GM12873 (cell line): ENCODE measurements at regions not wholly inside any gene's neighbourhood (a gene's known extent, or its start where the extent isn't known, plus 50 kb on each side); places are given as distances from the start of the nearest gene placed in this dataset.

Experiments
- TF ChIP-seq, protein P1 (sequence below): IDR thresholded peaks from 2 replicates; pipeline ENCODE4 v1.5.1; 2012; ENCODE audit warnings: low read depth, mild to moderate bottlenecking, moderate library complexity, low read length, control low read depth; ENCODE audit not compliant: insufficient read depth; ENCODE audit errors: missing control alignments

DNA sequence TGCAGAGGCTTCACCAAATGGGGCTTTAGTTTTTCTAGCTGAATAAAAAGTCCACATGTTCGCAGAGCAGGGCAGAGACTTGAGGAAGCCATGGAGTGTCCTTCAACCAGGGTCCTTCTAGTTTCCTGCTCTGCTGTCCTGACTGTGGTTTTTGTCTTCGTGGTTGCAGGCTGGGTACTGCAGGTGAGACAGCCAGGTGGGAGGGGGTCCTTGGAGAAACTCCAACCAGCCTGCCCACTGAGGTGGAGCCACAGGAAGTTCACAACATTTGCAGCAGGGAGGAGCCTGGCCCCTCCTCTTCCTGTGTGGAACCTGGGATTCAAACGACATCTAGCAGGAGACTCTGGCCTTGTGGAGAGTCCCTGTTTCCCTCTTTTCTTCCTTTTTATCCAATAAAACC is 68.8 kb upstream of the MYLIP start:
- TF ChIP-seq, protein P1, sequence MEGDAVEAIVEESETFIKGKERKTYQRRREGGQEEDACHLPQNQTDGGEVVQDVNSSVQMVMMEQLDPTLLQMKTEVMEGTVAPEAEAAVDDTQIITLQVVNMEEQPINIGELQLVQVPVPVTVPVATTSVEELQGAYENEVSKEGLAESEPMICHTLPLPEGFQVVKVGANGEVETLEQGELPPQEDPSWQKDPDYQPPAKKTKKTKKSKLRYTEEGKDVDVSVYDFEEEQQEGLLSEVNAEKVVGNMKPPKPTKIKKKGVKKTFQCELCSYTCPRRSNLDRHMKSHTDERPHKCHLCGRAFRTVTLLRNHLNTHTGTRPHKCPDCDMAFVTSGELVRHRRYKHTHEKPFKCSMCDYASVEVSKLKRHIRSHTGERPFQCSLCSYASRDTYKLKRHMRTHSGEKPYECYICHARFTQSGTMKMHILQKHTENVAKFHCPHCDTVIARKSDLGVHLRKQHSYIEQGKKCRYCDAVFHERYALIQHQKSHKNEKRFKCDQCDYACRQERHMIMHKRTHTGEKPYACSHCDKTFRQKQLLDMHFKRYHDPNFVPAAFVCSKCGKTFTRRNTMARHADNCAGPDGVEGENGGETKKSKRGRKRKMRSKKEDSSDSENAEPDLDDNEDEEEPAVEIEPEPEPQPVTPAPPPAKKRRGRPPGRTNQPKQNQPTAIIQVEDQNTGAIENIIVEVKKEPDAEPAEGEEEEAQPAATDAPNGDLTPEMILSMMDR = no peak

DNA sequence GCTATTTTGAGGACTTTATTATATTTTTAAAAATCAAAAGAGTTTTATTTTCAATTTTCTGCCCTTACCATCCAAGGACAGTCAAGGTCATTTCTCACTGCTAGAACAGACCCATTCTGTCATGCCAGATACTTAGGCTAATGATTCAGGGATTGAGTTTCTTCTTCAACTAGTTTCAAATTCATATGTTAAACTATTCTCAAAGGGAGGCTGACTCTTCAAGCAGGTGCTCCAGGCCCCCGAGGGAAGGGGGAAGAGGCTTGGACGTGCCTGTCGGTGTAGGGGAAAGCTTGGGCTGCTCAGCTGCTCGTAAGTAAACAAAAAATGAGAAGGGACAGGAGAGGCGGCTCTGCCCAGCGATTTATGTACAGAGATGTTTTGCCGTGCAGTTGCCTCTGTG is 69.4 kb upstream of the MYLIP start:
- TF ChIP-seq, protein P1 = no peak

DNA sequence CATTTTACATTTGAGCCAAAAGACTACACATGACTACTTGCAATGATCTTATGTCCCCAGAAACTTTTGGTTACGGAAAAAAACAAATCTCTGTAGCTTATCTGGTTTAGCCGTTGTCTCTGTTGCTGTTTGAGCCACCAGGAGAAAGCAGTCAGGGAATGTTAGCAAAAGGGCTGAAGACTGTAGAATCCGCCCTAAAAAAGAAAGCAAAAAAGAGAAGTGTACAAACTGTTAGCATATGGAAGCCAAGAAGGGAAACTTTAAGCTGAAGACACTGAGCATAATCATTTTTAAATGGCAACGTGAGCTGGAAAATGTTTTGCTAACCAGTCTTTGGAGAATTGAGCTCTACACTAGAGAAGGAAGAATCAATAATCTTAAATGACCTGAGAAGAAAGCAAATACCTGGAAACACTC is 69.9 kb upstream of the MYLIP start:
- TF ChIP-seq, protein P1 = no peak

DNA sequence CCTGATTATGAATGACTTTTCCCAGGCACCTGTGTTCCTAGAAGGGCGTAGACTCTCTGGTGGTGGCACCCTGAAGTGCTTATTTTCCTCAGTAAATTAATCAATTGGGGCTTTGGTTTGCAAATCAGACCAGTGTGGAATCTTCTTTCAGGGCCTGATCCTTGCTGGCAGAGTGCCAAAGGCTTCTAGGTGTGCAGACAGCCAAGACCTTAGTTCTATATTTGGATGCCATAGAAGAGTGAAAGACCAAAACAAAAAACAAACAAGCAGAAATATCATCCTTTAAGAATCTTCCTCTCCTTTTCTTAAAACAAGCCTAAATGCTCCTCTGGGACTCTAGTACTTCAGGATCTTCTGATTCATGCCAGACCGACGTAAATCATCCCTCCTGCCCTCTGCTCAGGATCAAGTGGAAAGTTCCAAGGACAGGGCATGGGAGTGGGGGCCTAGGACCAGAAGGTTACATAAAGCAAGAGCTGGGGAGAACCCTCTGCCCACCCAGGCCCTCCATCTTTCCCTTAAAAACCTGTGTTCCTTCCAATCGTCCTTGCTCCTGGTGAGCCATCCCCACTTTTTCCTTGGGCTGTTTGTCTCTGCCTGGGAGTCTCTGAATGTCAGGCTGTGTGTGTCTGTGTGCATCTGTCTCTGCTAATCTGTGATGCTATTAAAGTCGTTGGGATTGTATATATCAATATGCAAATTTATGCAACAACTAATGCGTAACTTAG is 70.5 kb upstream of the MYLIP start:
- TF ChIP-seq, protein P1 = no peak

DNA sequence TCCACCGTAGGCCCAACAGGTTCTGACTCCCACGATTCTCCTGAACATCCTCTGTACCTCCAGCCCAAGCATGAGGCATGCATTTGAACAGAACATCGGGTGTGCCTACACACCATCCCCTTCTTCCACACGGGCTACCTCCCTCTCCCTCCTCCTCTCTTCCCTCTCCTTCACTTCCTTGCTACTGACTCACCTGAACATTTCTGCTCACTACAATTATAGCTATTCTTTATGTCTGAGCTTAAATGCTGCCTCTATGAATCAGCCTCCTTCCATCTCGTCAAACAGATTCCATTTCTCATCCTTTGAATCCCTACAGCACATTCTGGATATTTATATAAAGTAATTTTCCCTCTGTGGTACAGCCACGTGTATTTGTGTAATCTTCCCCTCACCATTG is 71.4 kb upstream of the MYLIP start:
- TF ChIP-seq, protein P1 = no peak

DNA sequence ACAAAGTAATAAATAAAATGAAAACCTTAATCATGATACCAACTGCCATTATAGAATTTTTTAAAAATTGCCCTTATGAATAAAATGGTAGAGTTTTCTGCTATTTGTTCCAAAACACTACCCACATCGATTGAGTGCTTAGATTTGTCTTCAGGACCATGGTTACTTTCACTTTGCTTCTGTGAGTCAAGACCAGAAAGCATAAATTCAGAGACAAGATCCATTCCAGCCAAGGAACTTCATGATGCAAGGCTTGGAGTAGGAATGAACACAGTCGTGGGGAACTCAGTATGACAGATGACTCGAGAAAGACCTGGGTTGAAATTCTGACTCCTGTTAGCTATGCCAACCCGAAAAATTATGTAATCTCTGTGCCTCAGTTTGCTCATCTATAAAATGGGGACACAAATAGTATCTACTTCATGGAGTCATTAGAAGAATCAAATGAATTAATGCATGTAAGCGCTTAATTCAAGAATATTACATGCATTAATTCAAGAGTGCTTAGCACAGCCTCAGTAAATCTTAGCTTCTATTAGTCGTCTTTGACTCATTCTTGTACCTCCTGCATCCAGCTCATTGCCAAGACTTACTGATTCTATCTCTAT is 72.5 kb upstream of the MYLIP start:
- TF ChIP-seq, protein P1 = no peak

DNA sequence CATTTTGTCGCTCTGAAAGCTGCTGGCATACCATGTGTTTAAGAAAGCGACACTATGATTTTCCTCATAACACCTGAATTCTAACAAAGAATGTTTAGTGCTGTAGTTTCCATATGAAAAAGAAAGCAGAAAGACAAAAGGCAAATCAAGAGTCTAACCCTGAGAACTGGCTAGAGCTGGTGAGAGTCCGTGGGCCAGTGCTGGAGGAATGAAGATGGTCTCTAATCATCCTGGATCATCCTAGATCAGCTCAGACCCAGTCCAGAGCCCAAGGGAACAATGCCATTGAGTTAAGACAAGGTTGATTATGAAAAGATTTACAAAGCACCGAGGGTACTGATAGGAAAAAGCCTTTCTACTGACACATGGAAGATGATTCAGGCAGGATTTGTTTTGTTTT is 73.0 kb upstream of the MYLIP start:
- TF ChIP-seq, protein P1 = no peak
